AG04449 (cell line): ENCODE measurements at regions not wholly inside any gene's neighbourhood (a gene's known extent, or its start where the extent isn't known, plus 50 kb on each side); places are given as distances from the start of the nearest gene placed in this dataset.

Experiments used
- CTCF ChIA-PET: fragments of 350-600 bp; formaldehyde crosslinking; extraction: SDS; loops from one replicate; lab custom pipeline; 2021; ENCODE audit warnings: antibody characterized with exemption; lab: Yijun Ruan, JAX
- POLR2A ChIA-PET: fragments of 400-600, 350-600 bp; formaldehyde crosslinking; extraction: SDS; loops from one replicate; lab custom pipeline; 2020; ENCODE audit warnings: antibody characterized with exemption, inconsistent platforms; lab: Yijun Ruan, JAX
- DNase-seq: peaks from one replicate; pipeline ENCODE4 v3.0.0-alpha.2; 2010; ENCODE audit warnings: low read depth, low spot score
- H3K4me3 ChIP-seq: 2 replicates; pipeline ENCODE4 v1.5.1; 2011; ENCODE audit warnings: low read depth, mild to moderate bottlenecking, control low read depth, low read length
- CTCF ChIP-seq: IDR thresholded peaks from one replicate; pipeline ENCODE4 v1.5.1; 2011; ENCODE audit warnings: mild to moderate bottlenecking, moderate library complexity, low read length, control low read depth, inconsistent platforms; ENCODE audit not compliant: insufficient read depth; ENCODE audit errors: missing control alignments

DNA sequence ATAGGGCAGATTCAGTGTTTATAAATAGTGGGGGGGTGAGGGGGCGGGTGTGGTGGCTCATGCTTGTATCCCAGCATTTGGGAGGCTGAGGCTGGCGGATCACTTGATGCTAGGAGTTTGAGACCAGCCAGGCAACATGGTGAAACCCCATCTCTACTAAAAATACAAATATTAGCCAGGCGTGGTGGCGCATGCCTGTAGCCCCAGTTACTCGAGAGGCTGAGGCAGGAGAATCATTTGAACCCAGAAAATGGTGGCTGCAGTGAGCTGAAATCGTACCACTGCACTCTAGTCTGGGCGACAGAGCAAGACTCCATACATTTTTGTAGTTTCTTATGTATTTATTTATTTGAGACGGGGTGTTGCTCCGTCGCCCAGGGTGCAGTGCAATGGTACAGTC, 109.0 kb upstream of the ZNF217 start:
- ChIA-PET POLR2A (no interaction called here), CTCF (interaction anchor here (1.2 kb wide), 1 partner anchor 84 kb away, joined by 3 read pairs; no protein-coding TSS in a partner anchor)
- no peak overlapping the region for H3K4me3 ChIP-seq
- no peak for DNase-seq
- TF ChIP-seq CTCF, result no peak

- CTCF ChIA-PET, result no interaction called here
- POLR2A ChIA-PET, result no interaction called here
- no peak for TF ChIP-seq CTCF
- H3K4me3 ChIP-seq, result no peak overlapping the region
- DNase-seq, result no peak
Measured at GRCh38 chr20:53699906-53700305, 106.3 kb upstream of the ZNF217 start.

DNA sequence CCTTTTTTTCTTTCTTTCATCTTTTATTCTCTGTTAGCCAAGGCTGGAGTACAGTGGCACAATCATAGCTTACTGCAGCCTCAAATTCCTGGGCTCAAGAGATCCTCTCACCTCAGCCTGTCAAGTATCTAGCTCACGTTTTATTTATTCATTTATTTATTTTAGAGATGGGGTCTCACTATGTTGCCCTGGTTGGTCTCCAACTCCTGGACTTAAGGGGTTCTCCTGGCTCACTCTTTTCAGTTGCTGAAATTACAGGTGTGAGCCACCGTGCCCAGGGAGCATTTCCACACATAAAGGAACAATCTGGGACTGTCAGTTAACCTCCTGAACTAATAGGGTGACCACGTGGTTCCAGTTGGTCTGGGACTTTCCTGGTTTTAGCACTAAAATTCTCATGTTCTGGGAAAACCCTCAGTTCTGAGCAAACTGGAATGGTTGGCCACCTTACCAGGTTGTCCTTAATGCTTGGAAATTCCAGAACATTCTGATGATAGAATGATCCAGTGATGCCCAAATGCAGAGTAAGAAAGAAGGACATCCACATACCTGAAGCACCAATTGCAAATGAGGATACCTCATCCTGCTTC, 105.5 kb upstream of the ZNF217 start:
- ChIA-PET CTCF (no interaction called here), POLR2A (no interaction called here)
- no peak overlapping the region for H3K4me3 ChIP-seq
- DNase-seq, result no peak
- TF ChIP-seq CTCF, result no peak

DNA sequence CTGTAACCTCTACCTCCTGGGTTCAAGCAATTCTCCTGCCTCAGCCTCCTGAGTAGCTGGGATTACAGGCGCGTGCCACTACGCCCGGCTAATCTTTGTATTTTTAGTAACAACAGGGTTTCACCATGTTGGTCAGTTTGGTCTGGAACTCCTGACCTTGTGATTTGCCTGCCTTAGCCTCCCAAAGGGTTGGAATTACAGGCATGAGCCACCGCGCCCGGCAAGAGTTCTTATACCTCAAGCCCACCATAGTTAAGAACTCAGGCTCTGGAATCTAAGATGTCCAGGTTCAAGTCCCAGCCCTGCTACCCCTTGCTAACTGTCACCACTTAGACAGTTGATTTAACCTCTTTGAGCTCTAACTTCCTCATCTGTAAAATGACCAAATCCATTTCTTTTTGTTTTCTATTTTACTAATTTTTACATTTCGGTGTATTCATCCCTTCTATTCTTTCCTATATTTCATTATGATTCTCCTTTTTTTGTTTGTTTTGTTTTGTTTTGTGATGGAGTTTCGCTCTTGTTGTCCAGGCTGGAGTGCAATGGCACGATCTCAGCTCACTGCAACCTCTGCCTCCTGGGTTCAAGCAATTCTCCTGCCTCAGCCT, 104.8 kb upstream of the ZNF217 start:
- TF ChIP-seq CTCF, result no peak
- ChIA-PET POLR2A (no interaction called here), CTCF (no interaction called here)
- no peak for DNase-seq
- H3K4me3 ChIP-seq, result no peak overlapping the region

DNA sequence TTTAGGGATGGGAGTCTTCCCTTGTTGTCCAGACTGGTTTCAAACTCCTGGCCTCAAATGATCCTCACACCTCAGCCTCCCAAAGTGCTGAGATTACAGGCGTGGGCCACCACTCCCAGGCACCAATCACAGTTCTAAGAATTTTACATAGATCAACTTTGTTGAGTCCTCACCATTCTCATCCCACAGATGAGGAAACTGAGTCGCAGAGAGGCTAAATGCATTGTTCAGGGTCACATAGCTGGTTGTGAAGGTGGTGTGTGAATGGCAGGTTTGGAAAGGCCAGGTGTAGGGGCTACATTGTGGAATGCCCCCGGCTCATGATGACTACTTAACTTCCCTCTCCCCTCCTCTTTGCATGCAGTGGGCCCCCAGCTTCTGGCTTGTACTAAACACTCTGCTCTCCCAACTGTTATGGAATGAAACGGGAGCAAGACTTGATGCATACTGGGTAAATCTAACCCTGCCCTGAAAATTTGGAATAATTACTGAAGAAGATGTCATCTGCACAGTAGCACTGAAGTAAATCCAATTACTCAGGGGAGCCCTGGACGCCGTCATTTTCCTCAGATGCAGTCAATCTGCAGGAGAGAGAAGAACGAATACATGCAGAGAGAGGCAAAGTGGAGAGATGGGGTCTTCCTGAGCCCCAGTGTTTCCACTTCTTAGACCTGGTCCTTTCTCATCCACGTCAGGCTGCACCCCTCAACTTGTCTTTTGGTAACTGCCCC, 102.3 kb upstream of the ZNF217 start:
- no peak for TF ChIP-seq CTCF
- H3K4me3 ChIP-seq, result no peak overlapping the region
- DNase-seq, result no peak
- CTCF ChIA-PET, result interaction anchor here (0.9 to 1.0 kb wide), 2 partner anchors 14 to 220 kb away, joined by 3 read pairs; no protein-coding TSS in a partner anchor
- POLR2A ChIA-PET, result interaction anchor here (0.7 kb wide), 3 partner anchors 23 to 133 kb away, joined by 3 to 4 read pairs (median 3); no protein-coding TSS in a partner anchor

DNA sequence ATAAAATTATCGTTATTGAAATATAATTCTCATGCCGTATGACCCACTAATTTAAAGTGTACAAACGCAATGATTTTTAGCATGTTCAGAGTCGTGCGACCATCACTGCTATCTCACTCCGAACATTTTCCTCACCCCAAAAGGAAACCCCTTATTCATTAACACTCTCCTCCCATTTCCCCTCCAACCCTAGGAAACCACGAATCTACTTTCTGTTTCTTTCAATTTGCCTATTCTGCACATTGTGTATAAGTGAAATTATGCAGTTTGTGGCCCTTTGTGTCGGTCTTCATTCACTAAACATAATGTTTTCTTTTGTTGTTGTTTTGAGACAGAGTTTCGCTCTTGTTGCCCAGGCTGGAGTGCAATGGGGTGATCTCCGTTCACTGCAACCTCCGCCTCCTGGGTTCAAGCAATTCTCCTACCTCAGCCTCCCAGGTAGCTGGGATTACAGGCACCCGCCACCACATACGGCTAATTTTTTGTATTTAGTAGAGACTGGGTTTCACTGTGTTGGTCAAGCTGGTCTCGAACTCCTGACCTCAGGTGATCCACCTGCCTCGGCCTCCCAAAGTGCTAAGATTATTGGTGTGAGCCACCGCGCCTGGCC, 99.7 kb upstream of the ZNF217 start:
- CTCF ChIA-PET, result no interaction called here
- no peak for DNase-seq
- POLR2A ChIA-PET, result no interaction called here
- H3K4me3 ChIP-seq, result no peak overlapping the region
- no peak for TF ChIP-seq CTCF
